Lung microvascular endothelial cell (primary cell): ENCODE measurements at regions not wholly inside any gene's neighbourhood (a gene's known extent, or its start where the extent isn't known, plus 50 kb on each side); places are given as distances from the start of the nearest gene placed in this dataset.
"Not testable (repeated sequence)": the region's sequence is repeated elsewhere in the genome, so short reads cannot be mapped to it uniquely, and the experiment has no call there.

Experiments used
- DNase-seq, 2 donors: peaks; one replicate each; pipeline versions ENCODE4 v3.0.0 to v3.0.0-alpha.2; 2010; ENCODE audit warnings: low read depth in 2 of 2

DNA sequence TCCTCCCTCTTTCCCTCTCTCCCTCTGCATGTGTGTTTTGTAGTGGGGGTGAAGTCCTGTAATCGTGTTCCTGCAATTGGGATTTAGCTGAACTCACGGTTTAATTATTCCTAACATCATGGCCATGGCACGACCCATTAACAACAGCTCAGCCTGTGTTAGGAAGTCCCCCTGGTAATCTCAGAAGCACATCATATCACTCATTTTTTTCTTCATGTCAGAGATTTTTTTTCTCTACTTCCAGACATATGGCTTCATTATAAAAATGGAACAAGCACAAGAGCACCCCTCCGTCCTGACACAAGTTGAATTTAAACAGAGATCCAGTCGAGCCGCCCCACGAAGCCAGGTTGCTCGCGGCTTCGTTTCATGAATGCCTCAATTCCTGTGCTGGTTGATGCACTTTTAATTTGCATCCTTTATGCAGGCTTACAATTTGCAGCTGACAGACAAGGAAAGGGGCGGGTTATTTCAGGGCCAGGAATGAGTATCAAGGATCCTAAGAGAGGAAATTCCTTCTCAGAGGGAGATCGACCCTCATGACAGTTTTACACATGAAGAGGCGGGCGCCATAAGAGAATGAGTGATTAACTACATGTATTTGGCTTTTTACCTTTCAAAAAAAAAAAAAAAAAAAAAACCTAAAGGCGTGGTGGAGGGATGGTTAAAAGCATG is 192.9 kb downstream of the MAF start:
- DNase-seq: no peak

DNA sequence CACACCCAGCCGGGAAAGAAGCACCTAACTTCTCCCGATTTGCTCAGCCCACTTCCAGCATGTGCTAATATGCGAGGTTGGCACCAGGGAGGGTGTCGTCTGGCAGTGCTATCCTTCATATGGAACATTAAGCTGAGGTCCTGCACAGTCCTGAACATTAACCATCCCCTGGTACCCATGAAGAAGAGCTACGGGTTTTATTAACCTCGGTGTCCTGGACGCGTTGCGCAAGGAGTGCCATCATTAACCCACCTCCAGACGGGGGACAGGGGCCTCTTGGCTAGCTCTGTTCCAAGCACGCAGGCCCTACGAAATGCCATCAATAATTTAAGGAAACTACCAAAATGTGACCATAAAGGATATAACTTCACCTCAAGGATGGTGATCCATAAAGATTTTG is 193.5 kb downstream of the MAF start:
- DNase-seq: no peak

DNA sequence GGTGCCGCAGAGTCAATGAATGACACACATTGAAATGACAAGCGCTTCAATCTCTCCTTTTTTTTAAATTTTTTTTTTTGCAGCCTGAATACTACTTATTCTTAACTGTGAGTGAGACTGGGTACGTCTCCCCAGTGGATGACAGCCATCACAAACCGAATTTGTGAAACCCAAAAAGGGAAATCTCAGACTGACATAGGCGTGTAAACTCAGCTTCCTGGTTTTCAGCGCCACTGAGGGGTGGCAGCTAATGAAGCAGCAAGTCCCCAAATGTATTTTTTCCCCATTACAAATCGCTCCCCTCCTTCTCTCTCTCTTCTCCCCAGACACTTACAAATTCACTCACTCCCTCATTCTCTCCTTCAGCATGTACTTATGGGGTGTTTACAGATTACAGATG is 196.0 kb downstream of the MAF start:
- DNase-seq: no peak

DNA sequence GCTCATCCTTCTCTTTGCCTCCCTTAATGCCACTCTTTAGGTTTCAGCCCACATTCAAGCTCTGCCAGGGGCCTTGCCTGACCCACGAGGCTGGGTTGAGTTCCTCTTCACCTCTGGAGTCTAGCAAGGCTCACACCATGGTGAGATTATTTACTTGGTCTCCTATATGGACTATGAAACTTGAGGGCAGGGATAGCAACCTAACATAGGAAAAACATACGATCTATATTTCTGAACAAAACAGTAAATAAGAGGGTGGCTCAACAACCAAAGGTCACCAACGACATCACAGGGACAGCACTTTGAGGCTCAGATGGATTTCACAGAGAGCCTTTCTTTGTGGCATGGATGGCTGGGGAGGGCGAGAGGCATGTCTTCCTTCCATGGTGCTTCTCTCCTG is 197.0 kb downstream of the MAF start:
- DNase-seq: no peak

DNA sequence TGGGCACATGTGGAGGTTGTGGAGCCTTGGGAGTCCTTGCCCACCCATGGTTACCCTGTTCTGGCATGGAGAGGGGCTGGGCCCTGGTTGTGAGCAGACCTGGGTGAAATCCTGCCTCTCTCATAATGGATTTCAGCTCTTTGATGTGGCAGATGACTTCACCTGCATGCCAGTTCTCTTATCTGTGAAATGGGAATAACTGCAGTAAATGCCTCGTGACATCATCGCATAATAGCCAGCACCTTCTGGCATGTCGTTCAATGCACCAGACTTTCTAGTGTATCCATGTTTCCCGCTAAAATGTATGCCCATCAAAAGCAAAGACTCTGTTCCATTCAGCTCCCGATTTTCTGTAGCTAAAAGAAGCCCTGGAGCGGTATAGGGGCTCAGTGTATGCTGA is 197.6 kb downstream of the MAF start:
- no peak for DNase-seq

DNA sequence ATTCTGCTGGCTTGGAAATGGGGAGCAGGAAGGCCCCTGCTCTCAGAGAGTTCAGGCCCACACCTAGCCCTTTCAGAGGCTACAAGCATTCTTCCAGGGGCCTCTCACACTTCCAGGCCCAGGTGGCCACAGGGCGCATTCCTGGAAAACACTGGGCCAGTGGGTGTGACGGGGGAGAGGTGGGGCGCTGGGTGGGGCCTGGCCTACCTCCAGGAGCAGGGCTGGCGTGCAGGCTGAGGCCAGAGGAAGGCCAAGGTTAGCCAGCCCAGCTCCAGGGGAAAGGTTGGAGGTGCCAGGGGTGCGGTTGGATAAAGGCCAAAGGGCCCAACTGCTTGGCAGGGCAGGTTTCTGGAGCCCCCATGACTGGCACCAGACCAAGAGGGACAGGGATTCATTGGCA is 198.2 kb downstream of the MAF start:
- DNase-seq: no peak

DNA sequence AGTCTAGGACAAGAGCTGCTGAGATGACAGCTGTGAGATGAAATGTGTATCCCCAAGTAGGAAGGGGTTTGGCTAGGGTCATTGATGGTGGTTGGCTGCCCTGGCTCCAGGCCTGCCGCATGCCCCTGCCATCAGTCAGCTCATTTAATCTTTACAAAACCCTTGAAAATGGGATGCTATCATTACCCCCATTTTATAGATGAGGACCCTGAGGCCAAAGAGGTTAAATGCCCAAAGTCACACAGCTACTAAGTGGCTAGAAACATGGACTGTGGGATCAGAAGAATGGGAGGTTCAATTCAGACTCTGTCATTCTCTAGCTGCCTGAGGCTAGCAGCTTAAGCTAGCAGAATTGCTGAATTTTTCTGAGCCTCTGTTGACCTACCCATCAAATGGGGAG is 198.8 kb downstream of the MAF start:
- no peak for DNase-seq

DNA sequence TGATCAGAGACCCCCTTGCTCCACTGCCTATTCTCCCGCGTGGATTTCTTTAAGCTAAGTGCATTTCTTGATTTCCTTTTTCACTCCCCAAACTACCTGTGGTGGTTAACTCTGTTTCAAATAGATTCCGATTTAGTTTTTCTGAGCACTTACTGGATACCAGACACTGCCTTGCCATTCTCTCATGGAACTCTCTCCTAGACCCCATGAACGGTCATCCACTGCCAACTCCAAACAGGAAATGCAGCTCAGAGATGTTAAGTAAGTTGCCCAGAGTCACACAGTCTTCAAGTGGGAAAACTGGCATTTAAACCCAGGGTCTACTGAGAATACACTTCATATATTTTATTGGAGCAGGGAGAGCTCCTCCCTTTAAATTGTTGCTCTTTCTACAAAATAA is 199.4 kb downstream of the MAF start:
- DNase-seq: no peak

DNA sequence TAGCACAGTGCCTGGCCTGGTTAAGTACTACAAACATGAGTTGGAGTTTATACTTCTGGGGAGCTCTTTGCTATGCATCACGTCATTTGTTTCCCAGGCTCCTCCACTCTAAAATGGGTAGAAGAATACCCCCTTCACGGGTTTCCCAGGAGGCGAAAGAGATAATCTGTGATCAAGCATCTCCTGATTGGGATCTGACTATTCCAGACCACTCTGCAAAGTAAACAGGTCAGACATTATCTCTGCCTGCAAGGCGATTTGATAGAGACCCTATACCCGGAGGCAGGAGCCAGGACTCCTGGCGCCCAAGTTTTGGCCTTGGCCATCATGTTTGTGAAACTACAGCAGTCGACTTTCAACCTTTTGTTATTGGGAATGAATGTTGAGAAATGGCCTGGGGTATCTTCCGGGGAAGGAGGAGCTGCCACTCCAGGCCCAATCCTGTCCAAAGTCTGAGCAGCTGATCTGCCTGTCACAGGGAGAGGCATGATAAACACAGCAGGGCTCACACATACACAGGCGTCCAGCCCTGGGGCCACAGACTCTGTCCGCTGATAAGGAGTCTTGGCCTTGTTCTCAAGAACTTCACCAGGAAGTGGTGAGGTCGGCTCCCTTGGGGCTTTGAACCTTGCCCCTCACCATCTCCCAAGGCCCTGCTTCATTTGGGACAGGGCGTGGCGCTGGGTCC is 199.9 kb downstream of the MAF start:
- DNase-seq: no peak

DNA sequence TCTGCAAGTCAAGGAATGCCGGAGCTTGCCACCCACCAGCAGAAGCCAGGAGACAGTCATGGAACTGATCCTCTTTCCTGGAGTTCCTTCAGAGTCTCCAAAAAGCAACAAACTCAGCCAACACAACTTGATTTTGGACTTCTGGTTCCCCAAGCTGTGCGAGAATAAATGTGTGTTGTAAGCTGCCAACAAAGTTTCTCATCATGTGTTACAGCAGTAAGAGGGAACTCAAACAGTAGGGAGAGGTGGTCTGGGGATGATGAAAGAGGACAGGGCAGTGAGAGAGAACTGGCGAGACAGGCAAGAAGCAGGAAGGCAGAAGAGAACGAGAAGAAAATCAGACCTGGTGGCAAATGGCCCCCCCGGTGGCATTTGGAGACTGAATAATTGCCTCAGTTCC is 204.9 kb downstream of the MAF start:
- DNase-seq: no peak

DNA sequence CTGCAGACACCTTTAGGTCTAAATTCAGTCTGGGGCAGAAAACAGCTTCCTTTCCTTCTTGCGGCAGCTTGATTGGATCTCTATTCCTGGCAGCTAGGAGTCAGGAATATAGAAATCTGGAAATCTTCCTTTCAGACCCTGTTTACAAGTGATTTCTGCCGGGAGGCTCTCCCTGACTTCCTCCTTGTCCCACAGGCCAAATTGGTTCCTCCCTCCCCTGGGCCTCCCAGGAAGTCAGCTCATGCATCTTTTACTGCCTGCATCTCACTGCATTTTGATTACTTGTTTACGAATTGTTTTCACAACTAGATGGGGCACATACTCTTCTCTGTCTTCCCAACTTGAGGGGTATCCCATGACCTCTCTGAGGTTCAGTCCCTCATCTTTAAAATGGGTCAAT is 206.3 kb downstream of the MAF start:
- DNase-seq: no peak

DNA sequence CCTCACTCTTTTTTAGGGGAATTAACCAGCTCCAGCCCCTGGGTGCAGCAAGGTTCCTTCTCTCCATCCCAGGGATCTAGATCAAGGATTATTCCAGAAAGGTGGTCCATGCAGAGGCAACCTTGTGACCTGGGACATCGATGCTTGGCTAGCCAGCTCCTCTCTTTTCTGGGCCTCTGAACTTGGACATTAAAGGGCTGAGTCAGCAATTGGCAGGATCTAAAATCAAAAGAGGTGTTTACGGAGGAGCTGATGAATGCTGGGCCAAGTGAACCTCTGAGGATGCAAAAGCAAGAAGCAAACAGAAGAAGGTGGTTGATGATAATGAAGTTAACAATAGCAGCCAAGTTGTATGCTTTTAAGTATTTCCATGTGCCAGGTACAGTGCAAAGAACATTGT is 207.0 kb downstream of the MAF start:
- DNase-seq: no peak

DNA sequence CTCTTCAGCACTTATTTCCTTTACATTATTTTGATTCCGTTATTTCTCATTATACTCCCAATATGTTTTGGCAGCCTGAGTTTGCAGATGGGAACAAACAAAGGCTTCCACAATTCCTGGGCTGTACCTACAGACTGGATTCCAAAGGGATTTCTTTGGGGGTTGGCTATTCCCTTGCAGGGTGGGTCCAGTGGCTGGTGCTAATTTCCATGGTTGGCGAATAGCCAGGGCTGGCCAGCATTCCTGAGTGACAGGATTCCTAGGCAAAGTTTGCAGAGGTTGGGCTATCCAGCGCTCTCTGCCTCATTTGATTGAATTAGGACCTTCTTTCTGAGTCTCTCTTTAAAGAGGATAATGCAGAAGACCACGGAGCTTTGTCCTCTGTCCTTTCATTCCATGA is 207.4 kb downstream of the MAF start:
- no peak for DNase-seq

DNA sequence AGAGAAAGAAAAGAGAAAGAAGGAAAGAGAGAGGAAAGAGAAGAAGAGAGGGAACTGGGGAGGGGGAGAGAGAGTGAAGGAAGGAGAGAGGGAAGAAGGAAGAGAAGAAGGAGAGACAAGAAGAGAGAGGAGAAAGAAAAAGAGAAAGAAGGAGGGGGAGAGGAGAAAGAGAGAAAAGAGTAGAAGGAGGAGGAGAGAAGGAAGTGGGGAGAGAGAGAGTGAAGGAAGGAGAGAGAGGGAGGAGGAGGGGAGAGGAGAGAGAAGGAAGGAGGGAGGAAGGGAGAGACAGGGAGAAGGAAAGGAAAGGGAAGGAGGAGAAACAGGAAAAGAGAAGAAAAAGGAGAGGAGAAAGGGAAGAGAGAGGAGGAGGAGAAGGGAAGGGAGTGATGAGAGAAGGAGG is 208.5 kb downstream of the MAF start:
- no peak for DNase-seq

DNA sequence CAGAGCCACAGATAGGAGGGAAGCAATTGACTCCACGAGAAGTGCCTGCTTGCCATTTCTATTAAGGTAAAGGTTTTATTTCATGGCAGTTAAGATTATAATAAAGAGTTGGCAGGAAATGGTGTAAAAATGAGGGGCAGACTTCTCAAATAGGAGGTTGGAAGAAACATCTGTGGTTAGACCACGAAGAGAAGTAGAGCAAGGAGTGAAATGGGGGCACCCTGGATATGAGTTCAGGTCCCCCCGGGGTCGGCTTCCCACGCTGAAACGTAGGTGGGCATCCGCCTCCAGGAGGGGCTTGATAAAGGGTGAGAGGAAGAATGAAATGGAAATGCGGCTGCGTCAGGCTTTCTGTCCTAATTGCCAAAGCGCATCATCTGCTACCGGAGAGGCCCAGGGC is 209.1 kb downstream of the MAF start:
- DNase-seq: no peak

DNA sequence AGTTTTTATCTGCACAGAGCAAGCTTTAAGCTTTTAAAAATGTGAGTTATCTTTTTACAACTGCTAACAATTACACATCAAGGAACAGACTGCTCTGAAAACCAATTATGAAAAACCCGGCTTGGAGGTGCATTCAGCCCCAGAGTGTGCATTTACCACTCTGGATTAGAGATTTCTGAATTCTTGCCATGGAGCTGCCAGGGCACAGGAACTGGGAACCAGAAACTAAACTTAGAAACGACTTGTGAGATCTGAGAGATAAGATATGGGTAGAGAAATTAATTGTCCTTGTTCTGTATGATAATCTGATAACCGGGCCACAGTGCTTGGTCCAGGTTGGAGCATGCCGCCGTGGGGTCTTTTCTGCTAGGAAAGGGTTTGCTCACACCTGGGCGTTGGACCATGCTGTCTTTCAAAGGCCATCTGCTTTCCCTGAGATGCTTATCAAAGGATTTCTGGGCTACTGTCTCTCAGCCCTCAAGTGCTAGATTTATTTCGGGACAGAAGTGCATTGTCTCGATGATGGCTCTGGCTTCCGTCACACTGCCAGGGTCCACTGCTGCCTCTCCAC is 210.0 kb downstream of the MAF start:
- no peak for DNase-seq

DNA sequence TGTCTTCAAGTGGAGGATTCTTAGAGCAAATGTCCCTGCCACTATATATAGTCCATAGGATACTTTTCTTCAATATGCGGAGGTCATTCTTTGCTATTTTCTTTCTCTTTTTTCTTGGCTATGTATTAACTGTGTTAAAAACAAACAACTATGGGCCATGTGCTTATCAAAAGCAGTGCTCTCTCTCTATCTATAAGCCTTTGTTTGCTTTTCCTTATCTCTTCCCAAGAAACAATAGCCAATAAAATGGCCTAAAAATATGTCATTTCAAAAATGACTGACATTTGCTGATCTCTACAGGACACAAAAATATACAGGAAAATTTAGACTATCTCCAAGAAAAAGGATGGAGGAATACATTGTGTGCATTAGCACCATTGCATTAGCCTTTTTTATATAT is 212.1 kb downstream of the MAF start:
- no peak for DNase-seq

DNA sequence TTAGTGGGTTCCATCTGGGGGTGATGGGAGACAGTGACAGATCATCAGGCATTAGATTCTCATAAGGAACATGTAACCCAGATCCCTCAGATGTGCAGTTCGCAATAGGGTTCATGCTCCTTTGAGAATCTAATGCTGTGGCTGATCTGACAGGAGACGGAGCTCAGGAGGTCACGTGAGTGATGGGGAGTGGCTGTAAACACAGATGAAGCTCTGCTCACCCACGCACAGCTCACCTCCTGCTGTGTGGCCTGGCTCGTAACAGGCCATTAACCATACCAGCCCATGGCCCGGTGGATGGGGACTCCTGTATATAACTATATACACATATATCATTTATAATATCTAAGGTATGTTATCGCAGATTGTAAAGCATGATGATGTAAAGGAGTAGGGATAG is 214.2 kb downstream of the MAF start:
- DNase-seq: no peak

DNA sequence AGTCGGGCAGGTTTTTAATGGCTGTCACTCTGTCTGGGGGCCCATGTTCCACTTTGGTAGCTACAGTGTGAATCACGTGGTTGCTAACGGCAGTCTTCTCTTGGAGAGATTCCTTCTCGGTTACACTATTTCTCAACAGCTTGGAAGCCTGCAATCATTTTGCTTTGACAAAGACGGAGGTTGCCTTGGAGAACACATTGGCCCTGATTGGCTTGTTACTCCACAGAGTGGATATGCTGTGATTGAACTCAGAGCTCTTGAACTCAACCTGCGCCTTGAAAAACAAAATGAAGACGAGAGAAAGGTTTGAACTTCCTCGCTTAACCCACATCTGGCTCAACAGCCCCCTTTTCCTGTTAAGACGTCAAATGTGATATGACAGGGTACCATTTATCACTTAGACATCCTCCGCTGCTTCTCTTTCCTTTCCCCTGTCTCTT is 218.9 kb downstream of the MAF start:
- DNase-seq: no peak

DNA sequence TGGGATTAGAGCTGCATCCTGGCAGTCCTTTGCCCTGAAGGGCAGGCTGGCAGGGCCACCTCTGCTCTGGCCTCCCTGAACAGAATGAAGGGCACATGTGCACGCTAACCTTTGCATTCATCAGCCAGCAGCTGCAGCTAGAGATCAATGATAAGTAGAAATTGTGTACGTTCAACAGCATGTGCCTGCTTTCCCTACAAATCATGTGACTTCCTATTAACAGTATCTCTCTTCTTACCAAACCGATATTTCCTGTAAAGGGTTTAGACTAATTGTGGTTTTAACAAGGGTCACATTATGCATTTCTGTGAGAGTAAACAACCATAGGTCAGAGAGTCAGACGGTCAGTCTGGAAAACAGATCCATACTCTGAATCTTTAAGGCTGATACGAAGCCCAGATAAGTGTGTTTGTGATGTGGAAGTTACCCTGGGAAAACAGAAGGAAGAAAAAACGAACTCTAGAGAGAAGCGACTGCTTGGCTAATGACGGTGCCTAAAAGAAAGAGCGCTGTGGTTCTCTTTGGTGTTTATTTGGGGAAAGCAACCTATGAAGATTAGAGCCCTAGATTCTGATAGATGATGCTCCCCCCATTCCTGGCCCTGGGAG is 219.4 kb downstream of the MAF start:
- DNase-seq: no peak

DNA sequence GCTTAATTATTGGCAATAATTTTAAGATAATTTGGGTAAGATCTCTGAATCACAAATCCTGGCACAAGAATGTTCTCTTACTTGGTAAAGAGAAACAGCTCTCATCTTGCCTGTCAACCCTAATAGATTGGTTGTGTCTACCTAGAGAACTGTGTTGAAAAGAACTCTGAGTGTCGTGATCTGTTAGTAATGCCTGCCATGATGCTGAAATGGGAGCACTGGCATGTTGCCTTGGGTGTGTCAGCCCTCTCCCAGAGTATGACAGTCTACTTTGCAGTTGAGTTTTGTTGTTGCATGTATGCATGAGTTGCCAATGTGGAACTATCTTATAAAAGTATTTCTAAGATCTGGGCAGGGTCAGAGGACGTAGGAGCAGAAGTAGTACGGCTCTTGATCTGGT is 221.4 kb downstream of the MAF start:
- no peak for DNase-seq

DNA sequence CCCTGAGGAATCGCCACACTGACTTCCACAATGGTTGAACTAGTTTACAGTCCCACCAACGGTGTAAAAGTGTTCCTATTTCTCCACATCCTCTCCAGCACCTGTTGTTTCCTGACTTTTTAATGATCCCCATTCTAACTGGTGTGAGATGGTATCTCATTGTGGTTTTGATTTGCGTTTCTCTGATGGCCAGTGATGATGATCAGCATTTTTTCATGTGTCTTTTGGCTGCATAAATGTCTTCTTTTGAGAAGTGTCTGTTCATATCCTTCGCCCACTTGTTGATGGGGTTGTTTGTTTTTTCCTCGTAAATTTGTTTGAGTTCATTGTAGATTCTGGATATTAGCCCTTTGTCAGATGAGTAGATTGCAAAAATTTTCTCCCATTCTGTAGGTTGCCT is 223.5 kb downstream of the MAF start:
- not testable (repeated sequence) for DNase-seq

DNA sequence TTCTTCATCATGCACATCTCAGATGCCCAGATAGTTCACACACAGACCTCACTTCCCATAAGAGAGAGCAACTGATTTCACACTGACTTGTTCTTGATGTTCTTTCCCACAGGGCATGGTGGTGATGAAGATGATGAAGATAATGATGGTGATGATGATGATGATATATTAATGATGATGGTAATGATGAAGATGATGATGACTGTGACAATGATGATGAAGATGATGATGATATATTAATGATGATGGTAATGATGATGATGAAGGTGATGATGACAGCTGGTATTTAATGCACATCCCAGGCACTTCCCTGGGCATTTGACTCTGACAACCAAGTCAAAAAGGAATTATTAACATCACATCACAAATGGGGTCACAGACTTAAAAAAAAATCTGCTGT is 225.2 kb downstream of the MAF start:
- DNase-seq: no peak
